Left renal pelvis (tissue), 4 donors: ENCODE measurements at regions not wholly inside any gene's neighbourhood (a gene's known extent, or its start where the extent isn't known, plus 50 kb on each side); places are given as distances from the start of the nearest gene placed in this dataset.
"Not testable (repeated sequence)": the region's sequence is repeated elsewhere in the genome, so short reads cannot be mapped to it uniquely, and the experiment has no call there.

Source experiments
- DNase-seq, 4 donors: peaks; one replicate each; pipeline ENCODE4 v3.0.0-alpha.2; 2013; ENCODE audit warnings: low read depth in 4 of 4, low spot score in 3 of 4

- DNase-seq: no peak
Observed at GRCh38 chr12:124159655-124160054, 135.2 kb upstream of the RFLNA start.

GRCh38 chr12:124160097-124160756 is 134.7 kb upstream of the RFLNA start:
- no peak for DNase-seq

GRCh38 chr12:124161402-124161801 is 133.5 kb upstream of the RFLNA start:
- not testable (repeated sequence) for DNase-seq

GRCh38 chr12:124162151-124163110 is 132.5 kb upstream of the RFLNA start:
- DNase-seq: no peak

GRCh38 chr12:124165695-124166094 is 129.2 kb upstream of the RFLNA start:
- DNase-seq: no peak

- no peak for DNase-seq
Observed at GRCh38 chr12:124167141-124167540, 127.8 kb upstream of the RFLNA start.

GRCh38 chr12:124168016-124168786 is 126.7 kb upstream of the RFLNA start:
- no peak for DNase-seq

- DNase-seq: no peak
Observed at GRCh38 chr12:124169577-124170284, 125.2 kb upstream of the RFLNA start.

- no peak for DNase-seq
Observed at GRCh38 chr12:124170760-124171159, 124.1 kb upstream of the RFLNA start.

- no peak for DNase-seq
Observed at GRCh38 chr12:124171231-124171979, 123.5 kb upstream of the RFLNA start.

GRCh38 chr12:124172636-124173035 is 122.3 kb upstream of the RFLNA start:
- no peak for DNase-seq

GRCh38 chr12:124173692-124174091 is 121.2 kb upstream of the RFLNA start:
- DNase-seq: no peak

GRCh38 chr12:124174451-124175348 is 120.2 kb upstream of the RFLNA start:
- DNase-seq: no peak

- DNase-seq: no peak
Observed at GRCh38 chr12:124175704-124176103, 119.2 kb upstream of the RFLNA start.

GRCh38 chr12:124177276-124177950 is 117.5 kb upstream of the RFLNA start:
- DNase-seq: no peak

GRCh38 chr12:124177951-124178316 is 117.0 kb upstream of the RFLNA start:
- DNase-seq: no peak

GRCh38 chr12:124179936-124180607 is 114.8 kb upstream of the RFLNA start:
- DNase-seq: no peak

- DNase-seq: no peak
Observed at GRCh38 chr12:124183172-124183571, 111.7 kb upstream of the RFLNA start.
